ENCODE measurements at regions not wholly inside any gene's neighbourhood (a gene's known extent, or its start where the extent isn't known, plus 50 kb on each side); places are given as distances from the start of the nearest gene placed in this dataset.
"Not testable (repeated sequence)": the region's sequence is repeated elsewhere in the genome, so short reads cannot be mapped to it uniquely, and the experiment has no call there.

GRCh38 chr7:121519548-121520521, 123.7 kb upstream of the FAM3C start:
- no peak for DNase-seq

GRCh38 chr7:121517591-121517990, 121.5 kb upstream of the FAM3C start:
- no peak for DNase-seq

DNA sequence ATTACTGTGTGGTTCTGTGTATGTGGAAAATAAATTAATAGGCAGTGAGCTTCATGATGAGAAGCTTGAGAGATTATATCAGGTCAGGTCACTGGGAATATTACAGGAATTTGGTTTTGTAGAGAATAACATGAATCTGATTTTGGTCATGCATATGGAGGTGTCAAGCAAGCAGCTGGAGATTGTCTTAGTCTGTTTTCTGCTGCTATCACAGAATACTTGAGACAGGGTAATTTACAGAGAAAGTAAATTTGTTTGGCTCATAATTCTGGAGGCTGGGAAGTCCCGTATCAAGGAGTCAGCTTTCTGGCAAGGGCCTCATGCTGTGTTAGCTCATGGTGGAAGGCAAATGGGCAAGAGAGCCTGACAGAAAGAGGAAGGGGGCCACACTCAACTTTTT, 120.7 kb upstream of the FAM3C start:
- no peak for DNase-seq

- no peak for DNase-seq
Observed at GRCh38 chr7:121515630-121516401, 119.7 kb upstream of the FAM3C start.

- no peak for DNase-seq
Observed at GRCh38 chr7:121515229-121515628, 119.1 kb upstream of the FAM3C start.

GRCh38 chr7:121513105-121513504, 117.0 kb upstream of the FAM3C start:
- no peak for DNase-seq

GRCh38 chr7:121510858-121511482, 114.9 kb upstream of the FAM3C start:
- no peak for DNase-seq

- DNase-seq, result no peak
Observed at GRCh38 chr7:121510302-121510701, 114.2 kb upstream of the FAM3C start.

DNA sequence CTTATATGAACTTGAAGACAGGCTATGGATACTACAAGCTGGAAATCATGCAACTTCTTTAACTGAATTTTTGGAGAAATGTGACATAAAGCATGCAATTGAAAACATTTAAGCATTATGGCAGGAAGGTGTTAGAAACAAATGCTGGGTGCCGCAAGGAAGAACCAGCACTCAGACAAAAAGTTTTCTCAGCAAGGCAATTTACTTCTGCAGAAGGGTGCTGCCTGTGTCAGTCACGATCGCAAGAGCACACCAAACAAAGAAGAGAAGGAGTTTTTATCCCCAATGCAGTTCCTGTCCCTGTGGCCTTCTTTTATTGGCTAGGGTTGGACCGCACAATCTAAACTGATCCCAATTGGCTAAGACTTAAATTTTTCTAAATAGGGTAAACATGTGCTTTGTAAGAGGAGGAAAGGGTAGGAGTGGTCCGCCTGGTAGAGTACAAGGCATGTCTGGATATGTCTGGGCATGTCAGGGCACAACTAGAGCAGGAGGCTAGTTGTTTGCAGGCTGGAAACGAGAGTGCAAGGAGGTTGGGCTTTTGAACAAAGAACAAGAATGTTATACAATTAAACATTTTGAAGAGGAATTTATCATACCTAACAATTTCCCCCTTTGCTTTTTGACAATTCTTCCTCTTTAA, 109.6 kb upstream of the FAM3C start:
- no peak for DNase-seq

DNA sequence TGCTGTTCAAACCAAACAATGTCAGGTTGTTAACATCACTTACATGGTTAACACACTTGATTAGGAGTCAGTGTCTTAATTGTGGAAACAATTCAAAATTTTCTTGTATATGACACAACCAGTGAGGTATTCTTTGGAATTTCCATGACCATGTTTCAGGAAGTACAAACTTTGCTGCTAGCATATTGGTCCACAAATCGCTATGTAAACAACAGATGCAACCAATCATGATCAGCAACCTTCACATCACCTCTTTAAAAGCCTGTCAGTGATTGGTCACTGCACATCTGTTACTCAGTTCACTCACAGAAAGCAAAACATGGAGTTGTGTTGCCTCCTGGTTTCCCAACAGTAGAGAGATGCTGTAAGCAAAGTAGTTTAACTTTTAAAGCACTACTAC, 108.9 kb upstream of the FAM3C start:
- DNase-seq, result no peak

DNA sequence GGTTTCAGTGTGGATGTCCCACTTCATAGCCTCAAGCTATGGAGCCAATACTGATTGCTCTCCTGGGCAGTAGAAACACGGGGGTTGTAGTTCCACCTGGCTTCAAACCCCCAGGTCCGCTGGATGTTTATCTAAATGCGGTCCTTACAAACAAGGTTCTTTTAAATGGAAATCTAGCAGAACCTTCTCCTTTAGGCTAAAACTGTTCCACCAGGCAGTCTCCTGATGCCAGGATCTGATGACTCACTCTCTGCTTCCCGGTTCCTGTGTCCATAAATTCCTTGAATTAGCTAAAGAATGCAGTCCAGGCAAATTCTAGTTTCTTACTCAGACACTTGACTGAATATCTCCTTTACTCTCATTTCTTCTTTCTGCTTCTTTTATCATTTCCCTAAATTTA, 108.4 kb upstream of the FAM3C start:
- no peak for DNase-seq

GRCh38 chr7:121503730-121504129, 107.6 kb upstream of the FAM3C start:
- no peak for DNase-seq

DNA sequence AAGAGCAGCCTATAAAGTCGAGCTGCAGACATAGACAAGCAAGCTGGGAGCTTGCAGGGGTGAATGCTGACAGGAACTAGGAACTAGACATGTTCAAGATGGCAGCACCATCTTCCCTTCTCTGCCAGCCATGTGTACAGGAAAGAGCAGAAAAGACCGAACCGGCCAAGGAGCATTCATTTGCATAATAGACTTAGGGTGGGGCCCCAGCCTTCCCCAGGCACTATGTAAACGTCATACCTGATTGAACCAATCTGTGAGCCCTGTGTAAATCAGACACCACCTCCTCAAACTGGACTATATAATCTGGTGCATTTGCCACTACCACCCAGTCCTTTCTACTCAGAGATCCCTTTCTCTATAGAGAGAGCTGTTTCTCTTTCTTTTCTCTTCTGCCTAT, 106.9 kb upstream of the FAM3C start:
- DNase-seq, result no peak

GRCh38 chr7:121501566-121501965, 105.5 kb upstream of the FAM3C start:
- DNase-seq, result no peak

DNA sequence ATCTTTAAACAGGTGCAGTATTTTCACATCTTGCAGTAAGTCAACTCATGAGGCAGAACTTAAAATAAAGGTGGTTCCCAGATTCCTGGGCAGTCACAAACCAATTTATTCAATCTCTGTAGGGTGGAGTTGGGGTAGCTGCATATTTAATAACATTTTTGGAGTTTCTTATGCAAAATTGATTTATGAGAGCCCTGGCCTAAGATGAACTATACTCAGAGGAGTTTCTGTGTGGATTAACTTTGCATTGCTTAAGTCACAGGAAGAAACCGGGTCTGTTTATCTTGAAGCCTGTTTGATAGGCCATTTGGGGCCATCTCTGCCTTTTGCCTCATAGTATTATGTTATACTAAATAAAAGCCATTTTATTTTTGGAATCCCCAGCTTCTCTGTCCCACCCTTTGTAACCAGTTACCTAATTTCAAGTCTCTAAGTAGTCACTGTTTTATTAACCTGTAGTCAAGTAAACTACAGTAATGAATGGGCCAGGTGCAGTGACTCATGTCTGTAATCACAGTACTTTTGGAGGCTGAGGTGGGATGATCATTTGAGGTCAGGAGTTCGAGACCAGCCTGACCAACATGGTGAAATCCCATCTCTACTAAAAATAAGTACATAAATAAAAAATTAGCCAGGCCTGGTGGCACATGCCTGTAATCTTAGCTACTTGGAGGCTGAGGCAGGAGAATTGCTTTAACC, 104.4 kb upstream of the FAM3C start:
- no peak for DNase-seq

GRCh38 chr7:121499624-121500023, 103.5 kb upstream of the FAM3C start:
- no peak for DNase-seq

GRCh38 chr7:121498816-121499215, 102.7 kb upstream of the FAM3C start:
- no peak for DNase-seq

- not testable (repeated sequence) for DNase-seq
Observed at GRCh38 chr7:121497545-121497944, 101.4 kb upstream of the FAM3C start.

GRCh38 chr7:121494516-121494915, 98.4 kb upstream of the FAM3C start:
- no peak for DNase-seq

DNA sequence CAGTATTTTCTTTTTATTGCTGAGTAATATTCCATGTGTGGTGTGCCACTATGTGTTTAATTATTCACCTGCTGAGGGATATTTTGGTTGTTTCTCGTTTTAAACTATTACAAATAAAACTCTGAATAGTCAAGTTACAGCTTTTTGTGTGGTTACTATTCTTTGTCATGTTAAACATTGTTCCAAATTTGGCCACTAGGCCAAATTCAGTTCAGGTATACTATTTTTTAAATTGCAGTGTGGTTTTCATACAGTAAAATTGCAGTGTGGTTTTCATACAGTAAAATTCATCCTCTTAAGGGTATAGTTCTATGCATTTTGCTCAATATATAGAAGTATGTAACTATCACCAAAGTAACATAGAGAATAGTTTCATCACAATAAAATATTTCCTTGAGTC, 97.4 kb upstream of the FAM3C start:
- DNase-seq, result no peak

DNA sequence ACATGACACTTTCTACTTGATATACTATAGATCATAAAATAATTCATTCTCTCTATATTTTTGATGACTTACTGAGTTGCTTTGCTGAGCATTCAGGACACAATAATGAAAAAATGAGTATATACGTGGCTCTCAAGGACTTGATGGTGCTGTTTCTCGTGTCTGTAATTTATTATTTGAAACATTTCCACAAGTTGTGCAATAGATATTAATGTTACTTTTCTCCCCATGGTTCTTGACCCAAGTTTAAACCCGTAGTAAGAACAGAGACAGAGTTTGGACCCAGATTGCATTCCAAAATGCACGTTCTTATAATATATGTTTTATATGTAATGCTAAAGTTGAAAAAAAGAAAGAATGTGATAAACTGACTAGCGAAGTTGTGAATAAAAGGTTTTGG, 94.2 kb upstream of the FAM3C start:
- no peak for DNase-seq

DNA sequence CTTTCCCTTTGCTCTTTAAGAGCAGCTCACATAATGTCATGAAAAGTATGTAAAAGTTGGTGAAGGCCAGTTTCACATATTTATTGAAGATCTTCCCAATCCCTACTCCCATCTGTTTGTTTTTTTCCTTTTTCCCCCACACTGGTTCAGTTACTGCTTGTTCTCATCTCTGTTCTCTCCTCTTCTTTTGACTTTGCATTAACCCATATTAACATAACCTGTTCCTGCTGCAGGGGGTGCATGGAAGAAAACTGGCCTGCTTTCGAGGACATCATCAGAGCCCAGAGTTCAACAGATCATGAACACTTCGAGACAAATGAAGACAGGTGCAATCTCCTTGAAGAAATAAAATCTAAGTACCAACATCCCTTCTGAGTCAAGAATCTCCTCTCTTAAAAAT, 93.3 kb upstream of the FAM3C start:
- no peak for DNase-seq
